ENCODE measurements at regions not wholly inside any gene's neighbourhood (a gene's known extent, or its start where the extent isn't known, plus 50 kb on each side); places are given as distances from the start of the nearest gene placed in this dataset.

- TF ChIP-seq YY1 (IDR thresholded peaks at IDR 0.05; ENCODE audit: low read depth) (no peak), EGR1 (IDR thresholded peaks at IDR 0.05) (no peak), EP300 (IDR thresholded peaks at IDR 0.05; ENCODE audit: borderline replicate concordance) (no peak), NFIC (IDR thresholded peaks at IDR 0.05) (no peak), ZBTB7A (IDR thresholded peaks at IDR 0.05; ENCODE audit: low read depth) (no peak), TAF1 (IDR thresholded peaks at IDR 0.05; ENCODE audit: low read depth) (no peak), MAX (IDR thresholded peaks at IDR 0.05) (no peak), TEAD4 (IDR thresholded peaks at IDR 0.05) (no peak), CREB1 (IDR thresholded peaks at IDR 0.05; ENCODE audit: low read depth) (no peak), RAD21 (IDR thresholded peaks at IDR 0.05; ENCODE audit: low read depth) (no peak), REST (IDR thresholded peaks at IDR 0.05; ENCODE audit: low read depth) (no peak), FOXM1 (IDR thresholded peaks at IDR 0.05; ENCODE audit: borderline replicate concordance, low read depth) (no peak), USF1 (IDR thresholded peaks at IDR 0.05) (no peak), CEBPB (IDR thresholded peaks at IDR 0.05) (no peak), TCF12 (IDR thresholded peaks at IDR 0.05; ENCODE audit: low read depth) (no peak)
Observed at GRCh38 chr13:97110936-97111335, 111.2 kb upstream of the MBNL2 start.

GRCh38 chr13:97111756-97112155 is 110.4 kb upstream of the MBNL2 start:
- no peak for TF ChIP-seq USF1 (IDR thresholded peaks at IDR 0.05)
- no peak for TF ChIP-seq YY1 (IDR thresholded peaks at IDR 0.05; ENCODE audit: low read depth)
- no peak for TF ChIP-seq TAF1 (IDR thresholded peaks at IDR 0.05; ENCODE audit: low read depth)
- TF ChIP-seq RAD21 (IDR thresholded peaks at IDR 0.05; ENCODE audit: low read depth), result no peak
- TF ChIP-seq EGR1 (IDR thresholded peaks at IDR 0.05), result no peak

GRCh38 chr13:97112446-97113152 is 109.5 kb upstream of the MBNL2 start:
- TF ChIP-seq NFIC (IDR thresholded peaks at IDR 0.05) (no peak), FOXM1 (IDR thresholded peaks at IDR 0.05; ENCODE audit: borderline replicate concordance, low read depth) (no peak), TEAD4 (IDR thresholded peaks at IDR 0.05) (no peak), EP300 (IDR thresholded peaks at IDR 0.05; ENCODE audit: borderline replicate concordance) (no peak), EGR1 (IDR thresholded peaks at IDR 0.05) (no peak), ZBTB7A (IDR thresholded peaks at IDR 0.05; ENCODE audit: low read depth) (no peak)

- TF ChIP-seq REST (IDR thresholded peaks at IDR 0.05; ENCODE audit: low read depth), result no peak
- no peak for TF ChIP-seq YY1 (IDR thresholded peaks at IDR 0.05; ENCODE audit: low read depth)
- TF ChIP-seq FOXM1 (IDR thresholded peaks at IDR 0.05; ENCODE audit: borderline replicate concordance, low read depth), result no peak
- TF ChIP-seq TAF1 (IDR thresholded peaks at IDR 0.05; ENCODE audit: low read depth), result no peak
- TF ChIP-seq ZBTB7A (IDR thresholded peaks at IDR 0.05; ENCODE audit: low read depth), result no peak
- TF ChIP-seq EGR1 (IDR thresholded peaks at IDR 0.05), result no peak
- TF ChIP-seq EP300 (IDR thresholded peaks at IDR 0.05; ENCODE audit: borderline replicate concordance), result no peak
- no peak for TF ChIP-seq TEAD4 (IDR thresholded peaks at IDR 0.05)
- no peak for TF ChIP-seq NFIC (IDR thresholded peaks at IDR 0.05)
- no peak for TF ChIP-seq CREB1 (IDR thresholded peaks at IDR 0.05; ENCODE audit: low read depth)
- no peak for TF ChIP-seq USF1 (IDR thresholded peaks at IDR 0.05)
- TF ChIP-seq RAD21 (IDR thresholded peaks at IDR 0.05; ENCODE audit: low read depth), result no peak
- TF ChIP-seq CEBPB (IDR thresholded peaks at IDR 0.05), result no peak
- no peak for TF ChIP-seq TCF12 (IDR thresholded peaks at IDR 0.05; ENCODE audit: low read depth)
- TF ChIP-seq MAX (IDR thresholded peaks at IDR 0.05), result no peak
Observed at GRCh38 chr13:97113231-97114001, 108.7 kb upstream of the MBNL2 start.

- TF ChIP-seq ZBTB7A (IDR thresholded peaks at IDR 0.05; ENCODE audit: low read depth), result no peak
- no peak for TF ChIP-seq REST (IDR thresholded peaks at IDR 0.05; ENCODE audit: low read depth)
- no peak for TF ChIP-seq TAF1 (IDR thresholded peaks at IDR 0.05; ENCODE audit: low read depth)
- TF ChIP-seq FOXM1 (IDR thresholded peaks at IDR 0.05; ENCODE audit: borderline replicate concordance, low read depth), result no peak
- no peak for TF ChIP-seq USF1 (IDR thresholded peaks at IDR 0.05)
- TF ChIP-seq TEAD4 (IDR thresholded peaks at IDR 0.05), result no peak
- TF ChIP-seq EP300 (IDR thresholded peaks at IDR 0.05; ENCODE audit: borderline replicate concordance), result no peak
- no peak for TF ChIP-seq NFIC (IDR thresholded peaks at IDR 0.05)
Observed at GRCh38 chr13:97114651-97115050, 107.5 kb upstream of the MBNL2 start.

Data from Ishikawa (cell line).